ENCODE measurements at regions not wholly inside any gene's neighbourhood (a gene's known extent, or its start where the extent isn't known, plus 50 kb on each side); places are given as distances from the start of the nearest gene placed in this dataset.

DNA sequence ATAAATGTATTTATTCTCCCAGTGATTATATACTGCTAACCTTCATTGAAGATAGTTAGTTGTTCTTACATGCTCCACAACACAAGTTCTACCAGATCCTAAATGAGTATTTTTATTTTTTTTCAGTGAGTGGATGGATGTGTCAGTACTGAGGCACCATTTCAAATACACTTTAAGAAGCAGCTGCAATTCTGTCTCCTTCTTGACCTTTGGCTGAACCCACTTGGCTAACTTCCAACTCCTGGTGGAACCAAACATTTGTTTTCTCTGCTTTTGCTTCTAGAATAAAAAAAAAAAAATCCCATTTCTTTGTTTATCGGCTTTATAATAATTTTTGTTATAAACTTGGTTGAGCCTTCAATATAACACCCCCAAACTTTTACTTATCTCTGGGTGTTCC is 458.3 kb upstream of the MAP3K7 start:
- no peak for DNase-seq (ENCODE audit: low spot score)
- TF ChIP-seq, protein P1, sequence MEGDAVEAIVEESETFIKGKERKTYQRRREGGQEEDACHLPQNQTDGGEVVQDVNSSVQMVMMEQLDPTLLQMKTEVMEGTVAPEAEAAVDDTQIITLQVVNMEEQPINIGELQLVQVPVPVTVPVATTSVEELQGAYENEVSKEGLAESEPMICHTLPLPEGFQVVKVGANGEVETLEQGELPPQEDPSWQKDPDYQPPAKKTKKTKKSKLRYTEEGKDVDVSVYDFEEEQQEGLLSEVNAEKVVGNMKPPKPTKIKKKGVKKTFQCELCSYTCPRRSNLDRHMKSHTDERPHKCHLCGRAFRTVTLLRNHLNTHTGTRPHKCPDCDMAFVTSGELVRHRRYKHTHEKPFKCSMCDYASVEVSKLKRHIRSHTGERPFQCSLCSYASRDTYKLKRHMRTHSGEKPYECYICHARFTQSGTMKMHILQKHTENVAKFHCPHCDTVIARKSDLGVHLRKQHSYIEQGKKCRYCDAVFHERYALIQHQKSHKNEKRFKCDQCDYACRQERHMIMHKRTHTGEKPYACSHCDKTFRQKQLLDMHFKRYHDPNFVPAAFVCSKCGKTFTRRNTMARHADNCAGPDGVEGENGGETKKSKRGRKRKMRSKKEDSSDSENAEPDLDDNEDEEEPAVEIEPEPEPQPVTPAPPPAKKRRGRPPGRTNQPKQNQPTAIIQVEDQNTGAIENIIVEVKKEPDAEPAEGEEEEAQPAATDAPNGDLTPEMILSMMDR (IDR thresholded peaks at IDR 0.05): no peak
- ATAC-seq (ENCODE audit: low FRiP score): no peak

DNA sequence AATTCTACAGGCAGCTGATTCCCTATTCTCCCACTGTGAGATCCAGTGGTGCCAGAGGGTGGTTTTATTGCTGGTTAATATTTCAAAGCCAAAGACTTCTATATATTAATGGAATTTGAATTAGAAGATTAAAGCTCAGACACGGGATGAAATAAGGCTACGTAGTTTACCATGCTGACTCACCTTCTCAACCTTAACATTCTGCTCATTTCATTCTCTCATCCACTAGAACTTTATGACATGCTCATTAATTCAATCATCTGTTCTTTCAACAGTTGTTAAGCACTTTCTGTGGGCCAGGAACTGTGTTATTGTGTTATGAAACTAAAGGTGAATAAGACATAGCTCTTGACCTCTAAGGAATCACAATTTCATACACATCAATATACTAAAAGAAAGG is 456.9 kb upstream of the MAP3K7 start:
- TF ChIP-seq, protein P1 (IDR thresholded peaks at IDR 0.05): no peak
- ATAC-seq (ENCODE audit: low FRiP score) (no peak), DNase-seq (ENCODE audit: low spot score) (no peak)

DNA sequence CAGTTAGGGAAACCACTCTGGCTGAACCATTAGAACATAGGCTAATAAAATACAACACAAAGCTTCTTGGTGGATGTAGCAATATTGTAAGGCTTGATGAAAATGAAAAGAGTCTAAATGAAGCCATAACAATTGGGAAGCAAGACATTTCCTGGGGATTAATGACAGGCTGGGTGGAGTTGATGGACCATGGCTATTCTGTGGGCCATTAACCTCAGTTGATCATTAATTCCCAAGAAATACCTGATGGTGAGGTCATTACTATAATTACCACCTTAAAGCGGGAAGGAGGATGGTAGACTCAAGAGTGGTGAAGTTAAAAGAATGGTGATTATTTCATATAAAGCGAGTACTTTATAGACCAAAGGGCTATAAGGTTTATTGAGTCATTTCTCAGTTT is 455.8 kb upstream of the MAP3K7 start:
- TF ChIP-seq, protein P1 (IDR thresholded peaks at IDR 0.05): no peak
- no peak for ATAC-seq (ENCODE audit: low FRiP score)
- no peak for DNase-seq (ENCODE audit: low spot score)

DNA sequence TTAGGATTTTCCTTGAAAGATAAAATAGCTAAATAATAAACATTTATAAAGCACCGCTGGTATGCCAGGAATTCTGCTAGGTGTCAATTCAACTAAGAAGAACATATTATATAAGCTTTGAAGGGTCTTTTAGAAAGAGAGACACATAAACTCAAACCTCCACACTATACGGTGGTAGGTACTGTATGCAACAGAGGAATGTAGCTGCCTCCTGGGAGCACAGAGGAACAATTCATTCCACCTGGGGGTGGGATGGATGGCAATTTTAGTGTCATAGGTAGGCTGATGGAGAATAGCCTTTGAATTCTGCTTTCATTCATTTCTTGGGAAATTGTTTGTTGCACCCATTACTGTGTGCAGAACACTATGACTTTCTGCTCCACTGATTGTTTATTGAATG is 447.1 kb upstream of the MAP3K7 start:
- TF ChIP-seq, protein P1 (IDR thresholded peaks at IDR 0.05): no peak
- no peak for DNase-seq (ENCODE audit: low spot score)
- ATAC-seq (ENCODE audit: low FRiP score): no peak

DNA sequence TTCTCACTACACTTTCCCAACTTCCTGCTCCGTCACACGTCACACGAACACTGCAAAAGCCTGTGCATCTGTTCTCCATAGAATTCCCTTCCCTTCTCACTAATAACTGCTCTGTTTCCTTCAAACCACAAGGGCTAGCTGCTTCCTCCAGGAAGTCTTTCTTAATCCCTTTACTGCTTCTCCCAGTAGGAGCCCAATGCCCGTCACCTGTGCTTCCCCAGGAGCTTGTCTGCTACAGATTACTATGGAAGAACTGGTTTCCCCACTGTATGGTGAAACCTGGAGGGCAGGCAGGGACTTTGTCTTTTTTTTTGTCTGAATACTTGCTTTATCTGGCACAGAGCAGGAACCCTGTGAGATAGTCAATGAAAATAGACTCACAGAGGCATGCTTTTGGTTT is 444.7 kb upstream of the MAP3K7 start:
- TF ChIP-seq, protein P1 (IDR thresholded peaks at IDR 0.05): no peak
- DNase-seq (ENCODE audit: low spot score): no peak
- ATAC-seq (ENCODE audit: low FRiP score): no peak

DNA sequence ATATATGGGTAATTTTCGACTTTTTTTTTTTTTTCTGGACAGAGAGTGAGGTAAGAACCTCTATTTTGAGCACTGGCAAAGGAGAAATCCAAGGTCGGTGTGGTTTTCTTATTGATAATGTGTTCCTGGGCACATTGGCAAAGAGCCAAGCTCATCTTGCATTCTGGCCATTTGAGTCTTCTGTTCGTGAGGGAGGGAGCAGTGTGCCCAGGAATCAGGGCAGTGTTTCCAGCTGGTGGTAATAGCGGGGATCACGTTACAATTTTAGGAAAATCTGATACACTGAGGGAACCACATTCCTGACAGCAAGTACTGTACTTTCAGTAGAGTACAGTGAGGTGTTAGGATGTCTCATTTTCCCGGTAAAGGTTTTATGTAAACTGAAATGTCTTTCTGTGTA is 442.3 kb upstream of the MAP3K7 start:
- ATAC-seq (ENCODE audit: low FRiP score): no peak
- TF ChIP-seq, protein P1 (IDR thresholded peaks at IDR 0.05): no peak
- no peak for DNase-seq (ENCODE audit: low spot score)

DNA sequence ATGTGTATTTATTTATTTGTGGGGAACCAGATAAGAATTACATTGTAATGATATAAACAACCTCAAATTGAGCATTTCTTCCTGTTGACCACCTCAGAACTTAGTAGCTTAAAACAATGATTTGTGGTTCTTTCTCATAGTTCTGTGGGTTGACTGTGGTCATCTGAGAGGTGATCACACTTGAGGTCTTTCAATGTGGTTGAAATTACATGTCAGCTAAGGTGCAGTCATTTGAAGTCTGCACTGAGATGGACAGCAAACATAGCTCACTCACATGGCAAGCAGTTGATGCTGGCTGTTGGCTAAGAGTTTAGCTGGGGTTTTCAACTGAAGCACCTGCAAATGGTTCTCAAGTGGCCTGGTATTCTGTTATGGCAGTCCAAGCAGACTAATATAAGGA is 436.7 kb upstream of the MAP3K7 start:
- ATAC-seq (ENCODE audit: low FRiP score): no peak
- TF ChIP-seq, protein P1 (IDR thresholded peaks at IDR 0.05): no peak
- DNase-seq (ENCODE audit: low spot score): no peak
